ENCODE measurements at regions not wholly inside any gene's neighbourhood (a gene's known extent, or its start where the extent isn't known, plus 50 kb on each side); places are given as distances from the start of the nearest gene placed in this dataset.
"Not testable (repeated sequence)": the region's sequence is repeated elsewhere in the genome, so short reads cannot be mapped to it uniquely, and the experiment has no call there.

GRCh38 chr13:65343898-65344663 lies 1886.1 kb downstream of the PCDH9 start:
- no peak for DNase-seq

GRCh38 chr13:65342541-65343337 lies 1887.4 kb downstream of the PCDH9 start:
- DNase-seq, result no peak

GRCh38 chr13:65339241-65339640 lies 1890.9 kb downstream of the PCDH9 start:
- no peak for DNase-seq

- peak; percentile 22 for DNase-seq
These were observed 1893.2 kb downstream of the PCDH9 start for GRCh38 chr13:65336916-65337315.

DNA sequence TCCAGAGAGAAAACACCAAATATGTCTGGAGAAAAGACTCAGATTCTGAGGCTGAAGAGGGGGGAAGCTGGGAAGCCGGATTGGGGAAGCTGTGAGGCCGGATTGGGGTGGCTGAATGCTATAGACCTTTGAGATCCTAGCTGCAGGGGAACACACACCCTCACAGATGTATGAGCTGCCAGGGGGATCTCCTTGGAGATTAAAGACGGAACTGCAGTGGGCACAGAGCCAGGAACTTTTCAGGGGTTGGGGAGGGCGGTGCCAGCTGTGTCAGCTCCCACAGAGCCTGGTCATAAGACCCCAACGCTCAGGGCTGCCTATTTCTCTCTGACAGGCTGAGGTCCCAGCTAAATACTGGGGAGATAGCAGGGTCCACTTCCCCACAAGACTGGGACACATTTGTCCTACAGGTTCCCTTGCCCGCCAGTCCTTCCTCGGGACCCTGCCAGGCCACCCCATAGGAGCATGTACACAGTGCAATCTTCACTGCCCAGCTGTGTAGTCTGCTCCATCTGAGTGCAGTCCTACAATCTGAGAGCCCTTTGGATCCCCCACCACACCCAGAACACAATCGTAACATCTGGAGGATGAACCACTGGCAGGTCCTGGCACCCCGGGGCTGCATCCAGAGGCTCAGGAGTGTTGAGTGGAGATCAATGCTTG lies 1893.9 kb downstream of the PCDH9 start:
- DNase-seq, result no peak

DNA sequence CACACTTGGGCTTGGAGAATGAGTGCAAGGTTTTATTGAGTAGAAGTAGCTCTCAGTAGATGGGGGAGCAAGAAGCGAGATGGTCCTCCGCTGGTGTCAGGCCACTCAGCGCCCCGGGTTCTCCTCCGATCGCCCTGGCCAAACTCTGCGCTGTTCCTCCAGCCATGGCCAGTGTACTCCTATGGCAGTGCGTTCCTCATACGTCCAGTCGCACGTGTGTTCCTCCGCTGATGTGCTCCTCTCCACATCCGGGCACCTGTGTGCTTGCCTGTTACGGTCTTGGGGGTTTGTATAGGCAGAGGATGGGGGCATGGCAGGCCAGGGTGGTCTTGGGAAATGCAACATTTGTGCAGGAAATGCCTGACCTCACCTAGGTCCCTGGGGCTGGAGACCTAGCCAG lies 1899.4 kb downstream of the PCDH9 start:
- no peak for DNase-seq

GRCh38 chr13:65330287-65330686 lies 1899.8 kb downstream of the PCDH9 start:
- no peak for DNase-seq

GRCh38 chr13:65323192-65323591 lies 1906.9 kb downstream of the PCDH9 start:
- DNase-seq, result not testable (repeated sequence)

DNA sequence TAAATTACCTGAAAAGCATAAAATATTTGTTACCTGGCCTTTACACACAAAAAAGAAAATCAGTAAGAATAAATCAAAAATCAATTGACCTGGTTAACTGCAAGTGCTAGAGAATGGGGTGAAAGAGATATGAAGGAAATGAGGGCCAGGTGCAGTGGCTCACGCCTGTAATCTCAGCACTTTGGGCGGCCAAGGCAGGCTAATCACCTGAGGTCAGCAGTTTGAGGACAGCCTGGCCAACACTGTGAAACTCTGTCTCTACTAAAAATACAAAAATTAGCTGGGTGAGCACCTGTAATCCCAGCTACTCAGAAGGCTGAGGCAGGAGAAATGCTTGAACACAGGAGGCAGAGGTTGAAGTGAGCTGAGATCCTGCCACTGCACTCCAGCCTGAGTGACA lies 1908.7 kb downstream of the PCDH9 start:
- DNase-seq, result not testable (repeated sequence)

- no peak for DNase-seq
These were observed 1916.1 kb downstream of the PCDH9 start for GRCh38 chr13:65314008-65314407.

GRCh38 chr13:65310663-65311328 lies 1919.3 kb downstream of the PCDH9 start:
- DNase-seq, result no peak

GRCh38 chr13:65309906-65310305 lies 1920.2 kb downstream of the PCDH9 start:
- no peak for DNase-seq

DNA sequence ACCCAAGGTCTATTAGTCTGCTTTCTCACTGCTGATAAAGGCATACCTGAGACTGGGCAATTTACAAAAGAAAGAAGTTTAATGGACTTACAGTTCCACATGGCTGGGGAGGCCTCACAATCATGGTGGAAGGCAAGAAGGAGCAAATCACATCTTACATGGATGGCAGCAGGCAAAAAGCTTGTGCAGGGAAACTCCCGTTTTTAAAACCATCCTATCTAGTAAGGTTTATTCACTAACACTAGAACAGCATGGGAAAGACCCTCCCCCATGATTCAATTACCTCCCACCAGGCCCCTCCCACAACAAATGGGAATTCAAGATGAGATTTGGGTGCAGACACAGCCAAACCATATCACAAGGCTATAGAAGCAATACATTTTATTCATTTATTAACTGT lies 1921.4 kb downstream of the PCDH9 start:
- DNase-seq, result not testable (repeated sequence)

- DNase-seq, result no peak
These were observed 1923.1 kb downstream of the PCDH9 start for GRCh38 chr13:65307056-65307455.

GRCh38 chr13:65302691-65303090 lies 1927.4 kb downstream of the PCDH9 start:
- no peak for DNase-seq

GRCh38 chr13:65301506-65301905 lies 1928.6 kb downstream of the PCDH9 start:
- DNase-seq, result no peak

- DNase-seq, result no peak
These were observed 1929.9 kb downstream of the PCDH9 start for GRCh38 chr13:65300220-65300619.

GRCh38 chr13:65293530-65294198 lies 1936.5 kb downstream of the PCDH9 start:
- DNase-seq, result no peak

GRCh38 chr13:65292488-65292901 lies 1937.6 kb downstream of the PCDH9 start:
- peak; percentile 6 for DNase-seq

GRCh38 chr13:65287405-65287804 lies 1942.7 kb downstream of the PCDH9 start:
- DNase-seq, result no peak

GRCh38 chr13:65275838-65276630 lies 1954.1 kb downstream of the PCDH9 start:
- DNase-seq, result no peak

- DNase-seq, result no peak
These were observed 1955.0 kb downstream of the PCDH9 start for GRCh38 chr13:65275108-65275507.

Measured in NCI-H446 treated with DMSO at 0.1 percent for 48 hours (cell line).